Adrenal gland (tissue), 9 donors: ENCODE measurements at regions not wholly inside any gene's neighbourhood (a gene's known extent, or its start where the extent isn't known, plus 50 kb on each side); places are given as distances from the start of the nearest gene placed in this dataset.

Experiments
- DNase-seq, 7 donors: peaks; one replicate each; pipeline ENCODE4 v3.0.0-alpha.2; 2019 to 2020
- H3K27ac ChIP-seq, 5 donors: fragments of 200-600 bp; sonication (generic) in 4 of 5; 1 replicate in 3 of 5; 2 replicates in 2 of 5; pipeline versions ENCODE4 v1.5.1 to v1.8.0; 2016 to 2020; ENCODE audit warnings: mild to moderate bottlenecking in 1 of 5
- H3K27me3 ChIP-seq: fragments of 200-600 bp; 2 replicates; pipeline ENCODE4 v1.8.0; 2021
- H3K36me3 ChIP-seq, 2 donors: fragments of 200-600 bp; replicated peaks in 1 of 2; 1 replicate in 1 of 2; 2 replicates in 1 of 2; pipeline versions ENCODE4 v1.5.1 to v1.8.0; 2018 to 2022
- H3K4me1 ChIP-seq, 2 donors: fragments of 200-600 bp; replicated peaks in 1 of 2; 1 replicate in 1 of 2; 2 replicates in 1 of 2; pipeline versions ENCODE4 v1.5.1 to v1.8.0; 2018 to 2021
- H3K4me3 ChIP-seq, 4 donors: fragments of 200-600 bp; sonication (generic) in 3 of 4; one replicate each; pipeline ENCODE4 v1.5.1; 2016 to 2018
- H3K9me3 ChIP-seq, 3 donors: fragments of 200-600 bp; sonication (generic) in 1 of 3; replicated peaks in 1 of 3; 1 replicate in 2 of 3; 2 replicates in 1 of 3; pipeline versions ENCODE4 v1.5.1 to v1.8.0; 2016 to 2021
- CTCF ChIP-seq, 6 experiments: fragments of 450-650 bp in 4 of 6; fragments of 200-600 bp in 2 of 6; sonication (generic) in 1 of 6; IDR thresholded peaks; 1 replicate in 5 of 6; 2 replicates in 1 of 6; pipeline versions ENCODE4 v1.5.1 to v1.8.0; 2016 to 2021; ENCODE audit warnings: antibody characterized with exemption in 6 of 6, mild to moderate bottlenecking in 2 of 6, moderate library complexity in 1 of 6
- POLR2A ChIP-seq, 2 donors: fragments of 450-650 bp; IDR thresholded peaks; one replicate each; pipeline ENCODE4 v1.6.1; 2017; ENCODE audit warnings: antibody characterized with exemption in 2 of 2, mild to moderate bottlenecking in 2 of 2, moderate library complexity in 1 of 2
- WGBS, 4 donors: extraction: QIAGEN DNeasy Blood & Tissue Kit in 2 of 4; methylation state at CpG; one replicate each; pipeline versions ENCODE4 v1.1.5 to v1.1.7; 2013 to 2017; 5-methylcytosine and 5-hydroxymethylcytosine counted together
- intact Hi-C, 2 donors: fragments of 100-400 bp; cut with DNase I; formaldehyde crosslinking; loops; one replicate each; pipeline versions ENCODE4 v1.14.1 to v1.15.0; 2022 to 2023
- donor health status: healthy with polysubstance abuse.
- donor health status: Bipolar disorder and iron deficiency.
- donor health status: DM: yes; HTN: yes; CAD: no.
- donor health status: DM: no; HTN: no; CAD: no.
- donor health status: DM: no; HTN: no; CAD: no.

DNA sequence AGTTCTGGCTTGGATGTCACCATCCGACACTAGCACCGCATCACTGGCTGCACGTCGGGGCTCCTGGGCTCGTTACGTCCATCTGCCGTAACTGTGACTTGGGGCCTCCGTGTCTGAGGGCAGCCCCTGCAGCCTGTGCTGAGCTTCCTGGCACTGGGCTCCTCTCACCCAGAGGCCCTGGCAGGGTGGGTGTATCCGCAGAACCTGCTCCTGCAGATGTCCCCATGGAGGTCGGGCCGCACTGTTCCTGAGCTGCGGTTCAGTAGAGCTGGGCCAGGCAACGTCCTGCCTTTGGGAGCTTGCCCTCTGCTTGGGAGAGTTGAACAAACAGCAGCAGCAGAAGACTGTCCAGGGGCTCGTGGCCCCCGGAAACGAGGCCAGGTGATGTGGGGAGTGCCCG, 71.4 kb downstream of the RGS12 start:
- Histone ChIP-seq H3K9me3 (no peaks in the 10 kb centered on the region), H3K4me3 (no peak overlapping the region), H3K27ac (no peak overlapping the region), H3K27me3 (no peaks in the 10 kb centered on the region), H3K4me1 (peaks cover 0 to 5% of the 10 kb centered on the region in 2 donors), H3K36me3 (no peaks in the 10 kb centered on the region)
- TF ChIP-seq CTCF (IDR thresholded peaks at IDR 0.05) (no peak), POLR2A (IDR thresholded peaks at IDR 0.05) (no peak)
- intact Hi-C loops = no loop called here
- 89 to 92% (median 90%) methylated on average over 12 to 17 of the region's 17 CpGs for WGBS, 4 donors
- DNase-seq = peak in 1 of 7 donors; percentile 16

GRCh38 chr4:3364634-3365314, 72.0 kb downstream of the RGS12 start:
- H3K36me3 ChIP-seq = no peaks in the 10 kb centered on the region
- WGBS, 4 donors = 91 to 96% (median 95%) methylated on average over 10 to 18 of the region's 18 CpGs
- TF ChIP-seq CTCF (IDR thresholded peaks at IDR 0.05) = no peak
- no peak for TF ChIP-seq POLR2A (IDR thresholded peaks at IDR 0.05)
- H3K4me1 ChIP-seq = peaks cover 0 to 11% of the 10 kb centered on the region in 2 donors
- intact Hi-C loops = no loop called here
- no peak overlapping the region for H3K4me3 ChIP-seq
- H3K27me3 ChIP-seq = no peaks in the 10 kb centered on the region
- no peaks in the 10 kb centered on the region for H3K9me3 ChIP-seq
- no peak overlapping the region for H3K27ac ChIP-seq
- DNase-seq = peak in 1 of 7 donors; percentile 15

DNA sequence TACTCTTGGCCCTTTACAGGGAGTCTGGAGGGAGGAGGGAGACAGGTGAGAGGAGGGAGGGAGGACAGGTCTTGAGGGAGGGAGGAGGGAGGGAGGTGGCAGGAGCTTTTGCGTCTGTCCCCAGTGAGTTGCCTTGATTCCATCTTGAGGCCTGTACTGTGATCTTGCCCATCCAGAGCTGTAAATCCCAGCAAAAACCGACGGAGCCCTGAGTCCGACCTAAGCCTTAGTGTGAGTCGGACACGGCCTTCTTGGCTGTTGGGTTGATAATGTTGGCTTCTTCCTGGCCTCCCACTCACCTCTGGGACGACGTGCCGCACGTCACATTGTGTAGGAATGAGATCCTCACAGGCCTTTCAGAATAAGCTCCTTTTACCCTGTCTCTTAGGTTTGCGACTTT, 72.5 kb downstream of the RGS12 start:
- no peak overlapping the region for H3K27ac ChIP-seq
- WGBS, 4 donors = 93 to 97% (median 95%) methylated on average over 7 to 11 of the region's 11 CpGs
- TF ChIP-seq POLR2A (IDR thresholded peaks at IDR 0.05) = no peak
- TF ChIP-seq CTCF (IDR thresholded peaks at IDR 0.05) = no peak
- no peaks in the 10 kb centered on the region for H3K9me3 ChIP-seq
- peaks cover 0 to 14% of the 10 kb centered on the region in 2 donors for H3K4me1 ChIP-seq
- H3K36me3 ChIP-seq = no peaks in the 10 kb centered on the region
- DNase-seq = peak in 1 of 7 donors; percentile 11
- H3K4me3 ChIP-seq = no peak overlapping the region
- H3K27me3 ChIP-seq = no peaks in the 10 kb centered on the region
- intact Hi-C loops = no loop called here

GRCh38 chr4:3365871-3366842, 73.3 kb downstream of the RGS12 start:
- Histone ChIP-seq H3K36me3 (no peaks in the 10 kb centered on the region), H3K4me3 (no peak overlapping the region), H3K4me1 (peaks cover 0 to 23% of the 10 kb centered on the region in 2 donors), H3K27ac (no peak overlapping the region), H3K9me3 (no peaks in the 10 kb centered on the region), H3K27me3 (no peaks in the 10 kb centered on the region)
- intact Hi-C loops = no loop called here
- DNase-seq = peak in 1 of 7 donors; percentile 15
- TF ChIP-seq CTCF (IDR thresholded peaks at IDR 0.05) (no peak), POLR2A (IDR thresholded peaks at IDR 0.05) (no peak)
- WGBS, 4 donors = 91 to 94% (median 94%) methylated on average over 21 to 30 of the region's 30 CpGs
